GM19397 (cell line): ENCODE measurements at regions not wholly inside any gene's neighbourhood (a gene's known extent, or its start where the extent isn't known, plus 50 kb on each side); places are given as distances from the start of the nearest gene placed in this dataset.

Source experiments
- ATAC-seq: cut with Tn5 transposase; IDR thresholded peaks from one replicate; pipeline ENCODE4 v1.9.1; 2021; ENCODE audit warnings: mild to moderate bottlenecking, moderate library complexity; ENCODE audit not compliant: unreplicated experiment

- no peak for ATAC-seq
These were observed 172.4 kb upstream of the C11orf87 start for GRCh38 chr11:109249597-109249996.

GRCh38 chr11:109251230-109251629 lies 170.8 kb upstream of the C11orf87 start:
- no peak for ATAC-seq

- no peak for ATAC-seq
These were observed 157.9 kb upstream of the C11orf87 start for GRCh38 chr11:109264128-109264527.

- ATAC-seq = no peak
These were observed 154.5 kb upstream of the C11orf87 start for GRCh38 chr11:109267293-109268095.

GRCh38 chr11:109275931-109276330 lies 146.1 kb upstream of the C11orf87 start:
- no peak for ATAC-seq

- ATAC-seq = no peak
These were observed 136.5 kb upstream of the C11orf87 start for GRCh38 chr11:109285465-109285864.

GRCh38 chr11:109291553-109291952 lies 130.4 kb upstream of the C11orf87 start:
- ATAC-seq = no peak

GRCh38 chr11:109298865-109299264 lies 123.1 kb upstream of the C11orf87 start:
- no peak for ATAC-seq

GRCh38 chr11:109300211-109300610 lies 121.8 kb upstream of the C11orf87 start:
- ATAC-seq = no peak

GRCh38 chr11:109302591-109303334 lies 119.2 kb upstream of the C11orf87 start:
- ATAC-seq = no peak

- no peak for ATAC-seq
These were observed 118.6 kb upstream of the C11orf87 start for GRCh38 chr11:109303342-109303741.

- ATAC-seq = no peak
These were observed 117.8 kb upstream of the C11orf87 start for GRCh38 chr11:109304159-109304558.

- ATAC-seq = no peak
These were observed 117.0 kb upstream of the C11orf87 start for GRCh38 chr11:109305009-109305408.

GRCh38 chr11:109306322-109306721 lies 115.7 kb upstream of the C11orf87 start:
- ATAC-seq = no peak

- no peak for ATAC-seq
These were observed 114.6 kb upstream of the C11orf87 start for GRCh38 chr11:109307366-109307765.

GRCh38 chr11:109308551-109308950 lies 113.4 kb upstream of the C11orf87 start:
- no peak for ATAC-seq

- ATAC-seq = no peak
These were observed 112.8 kb upstream of the C11orf87 start for GRCh38 chr11:109309153-109309552.

- no peak for ATAC-seq
These were observed 104.3 kb upstream of the C11orf87 start for GRCh38 chr11:109317726-109318125.

- no peak for ATAC-seq
These were observed 101.4 kb upstream of the C11orf87 start for GRCh38 chr11:109320595-109320994.

- no peak for ATAC-seq
These were observed 95.2 kb upstream of the C11orf87 start for GRCh38 chr11:109326781-109327180.

GRCh38 chr11:109329716-109330115 lies 92.3 kb upstream of the C11orf87 start:
- ATAC-seq = no peak

- ATAC-seq = no peak
These were observed 83.9 kb upstream of the C11orf87 start for GRCh38 chr11:109338131-109338530.
